ENCODE measurements at regions not wholly inside any gene's neighbourhood (a gene's known extent, or its start where the extent isn't known, plus 50 kb on each side); places are given as distances from the start of the nearest gene placed in this dataset.

GRCh38 chrX:148354916-148355315 lies 145.5 kb upstream of the AFF2 start:
- ATAC-seq (no peak), DNase-seq (ENCODE audit: low spot score) (no peak)

- peak; percentile 47 for ATAC-seq
- DNase-seq (ENCODE audit: low spot score): no peak
These were observed 138.8 kb upstream of the AFF2 start for GRCh38 chrX:148361641-148362040.

- ATAC-seq (peak; percentile 93), DNase-seq (ENCODE audit: low spot score) (peak; percentile 47)
These were observed 136.8 kb upstream of the AFF2 start for GRCh38 chrX:148363471-148364235.

GRCh38 chrX:148365233-148365632 lies 135.2 kb upstream of the AFF2 start:
- ATAC-seq (no peak), DNase-seq (ENCODE audit: low spot score) (no peak)

GRCh38 chrX:148371291-148371690 lies 129.1 kb upstream of the AFF2 start:
- ATAC-seq (no peak), DNase-seq (ENCODE audit: low spot score) (no peak)

GRCh38 chrX:148372925-148373324 lies 127.5 kb upstream of the AFF2 start:
- DNase-seq (ENCODE audit: low spot score) (no peak), ATAC-seq (no peak)

GRCh38 chrX:148376342-148376741 lies 124.1 kb upstream of the AFF2 start:
- DNase-seq (ENCODE audit: low spot score): no peak

GRCh38 chrX:148380107-148380506 lies 120.3 kb upstream of the AFF2 start:
- DNase-seq (ENCODE audit: low spot score) (no peak), ATAC-seq (no peak)

More at GRCh38 chrX:148376342-148376741, 124.1 kb upstream of the AFF2 start:
- no peak for ATAC-seq

GRCh38 chrX:148380650-148381561 lies 119.5 kb upstream of the AFF2 start:
- no peak for DNase-seq (ENCODE audit: low spot score)
- ATAC-seq: no peak

GRCh38 chrX:148381603-148382002 lies 118.8 kb upstream of the AFF2 start:
- no peak for DNase-seq (ENCODE audit: low spot score)
- ATAC-seq: no peak

- DNase-seq (ENCODE audit: low spot score) (no peak), ATAC-seq (no peak)
These were observed 117.4 kb upstream of the AFF2 start for GRCh38 chrX:148382983-148383382.

GRCh38 chrX:148385471-148385870 lies 114.9 kb upstream of the AFF2 start:
- DNase-seq (ENCODE audit: low spot score): no peak
- ATAC-seq: no peak

GRCh38 chrX:148389629-148390028 lies 110.8 kb upstream of the AFF2 start:
- ATAC-seq (no peak), DNase-seq (ENCODE audit: low spot score) (no peak)

- ATAC-seq: no peak
- no peak for DNase-seq (ENCODE audit: low spot score)
These were observed 88.4 kb upstream of the AFF2 start for GRCh38 chrX:148412006-148412405.

- no peak for ATAC-seq
- DNase-seq (ENCODE audit: low spot score): no peak
These were observed 84.3 kb upstream of the AFF2 start for GRCh38 chrX:148416142-148416541.

GRCh38 chrX:148416931-148417330 lies 83.5 kb upstream of the AFF2 start:
- ATAC-seq: no peak
- no peak for DNase-seq (ENCODE audit: low spot score)

- ATAC-seq: no peak
- no peak for DNase-seq (ENCODE audit: low spot score)
These were observed 82.5 kb upstream of the AFF2 start for GRCh38 chrX:148417934-148418333.

GRCh38 chrX:148422526-148422925 lies 77.9 kb upstream of the AFF2 start:
- DNase-seq (ENCODE audit: low spot score) (no peak), ATAC-seq (no peak)

GRCh38 chrX:148424570-148424969 lies 75.8 kb upstream of the AFF2 start:
- ATAC-seq (no peak), DNase-seq (ENCODE audit: low spot score) (no peak)

- ATAC-seq: no peak
- DNase-seq (ENCODE audit: low spot score): no peak
These were observed 74.0 kb upstream of the AFF2 start for GRCh38 chrX:148426467-148426866.

GRCh38 chrX:148441387-148441786 lies 59.0 kb upstream of the AFF2 start:
- no peak for DNase-seq (ENCODE audit: low spot score)
- ATAC-seq: no peak

- ATAC-seq (no peak), DNase-seq (ENCODE audit: low spot score) (no peak)
These were observed 57.2 kb upstream of the AFF2 start for GRCh38 chrX:148443216-148443615.
